GM23338 (cell line): ENCODE measurements at regions not wholly inside any gene's neighbourhood (a gene's known extent, or its start where the extent isn't known, plus 50 kb on each side); places are given as distances from the start of the nearest gene placed in this dataset.

Experiments used
- CREB1 ChIP-seq: fragments of 250-450 bp; sonication (Bioruptor Pico); IDR thresholded peaks from 2 replicates; pipeline ENCODE4 v1.5.0; 2020; ENCODE audit warnings: low read depth, mild to moderate bottlenecking, moderate library complexity
- EZH2 ChIP-seq: fragments of 200-600 bp; sonication (generic); IDR thresholded peaks from one replicate; pipeline ENCODE4 v1.8.0; 2017; ENCODE audit warnings: antibody characterized with exemption, mild to moderate bottlenecking, low read depth; ENCODE audit not compliant: unreplicated experiment
- EZH2phosphoT487 ChIP-seq: fragments of 200-600 bp; sonication (generic); IDR thresholded peaks from one replicate; pipeline ENCODE4 v1.8.1; 2018; ENCODE audit warnings: antibody characterized with exemption; ENCODE audit not compliant: unreplicated experiment
- JUNB ChIP-seq: IDR thresholded peaks from one replicate; pipeline ENCODE4 v1.6.1; 2016; ENCODE audit warnings: antibody characterized with exemption; ENCODE audit not compliant: unreplicated experiment
- NANOG ChIP-seq: IDR thresholded peaks from 2 replicates; pipeline ENCODE4 v1.6.1; 2016; ENCODE audit warnings: antibody characterized with exemption, borderline replicate concordance
- POLR2AphosphoS5 ChIP-seq: IDR thresholded peaks from 2 replicates; pipeline ENCODE4 v1.6.1; 2016; ENCODE audit warnings: antibody characterized with exemption, low read depth
- STAT1 ChIP-seq: IDR thresholded peaks from one replicate; pipeline ENCODE4 v1.6.1; 2016; ENCODE audit warnings: antibody characterized with exemption; ENCODE audit not compliant: unreplicated experiment
- ZNF114 ChIP-seq: fragments of 250-450 bp; sonication (Bioruptor Pico); IDR thresholded peaks from 2 replicates; pipeline ENCODE4 v1.5.0; 2020; ENCODE audit warnings: mild to moderate bottlenecking, moderate library complexity
- ZNF331 ChIP-seq: fragments of 250-450 bp; sonication (Bioruptor Pico); IDR thresholded peaks from 2 replicates; pipeline ENCODE4 v1.5.0; 2020; ENCODE audit warnings: low read depth, mild to moderate bottlenecking, moderate library complexity
- TF ChIP-seq, protein P1 (sequence below): IDR thresholded peaks from one replicate; pipeline ENCODE4 v1.6.1; 2018; ENCODE audit warnings: antibody characterized with exemption; ENCODE audit not compliant: unreplicated experiment
- TF ChIP-seq, protein P2 (sequence below), 2 experiments: fragments of 200-600 bp in 1 of 2; sonication (generic) in 1 of 2; conservative IDR thresholded peaks; 2 replicates each; pipeline versions ENCODE4 v1.5.1 to v1.6.1; 2016 to 2017; ENCODE audit warnings: antibody characterized with exemption in 2 of 2, low read depth in 2 of 2, mild to moderate bottlenecking in 2 of 2, moderate library complexity in 1 of 2
- TF ChIP-seq, protein P3 (sequence below): IDR thresholded peaks from 2 replicates; pipeline ENCODE4 v1.6.1; 2016; ENCODE audit warnings: antibody characterized with exemption

DNA sequence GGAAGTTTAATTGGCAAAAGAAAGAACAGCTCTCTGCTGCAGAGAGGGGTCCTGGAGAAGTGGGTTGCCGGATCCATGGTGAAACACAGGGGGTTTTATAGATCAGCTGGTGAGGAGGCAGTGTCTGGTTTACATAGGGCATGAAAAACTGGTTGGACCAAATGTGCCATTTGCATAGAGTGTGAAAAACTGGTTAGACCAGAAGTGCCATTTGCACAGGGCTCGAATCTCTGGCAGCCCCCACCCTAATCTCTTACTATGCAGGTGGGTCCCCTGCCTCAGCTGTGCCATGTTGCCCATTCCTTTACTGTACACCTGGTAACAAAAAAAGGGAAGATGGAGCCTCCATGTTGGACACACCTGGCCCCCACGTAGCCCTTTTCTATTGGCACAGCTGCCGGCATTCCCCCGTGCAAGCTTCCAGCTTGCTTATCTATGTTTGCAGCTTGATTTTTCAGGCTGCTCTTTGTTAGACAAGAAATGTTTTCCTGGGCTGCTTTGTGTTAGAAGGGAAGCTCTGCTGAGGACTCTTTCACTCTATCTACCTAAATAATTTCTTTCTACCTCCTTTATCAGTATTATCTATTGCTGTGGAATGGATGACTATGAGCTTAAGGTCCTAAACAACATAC, 61.1 kb upstream of the TMEM132D start:
- TF ChIP-seq, protein P1, sequence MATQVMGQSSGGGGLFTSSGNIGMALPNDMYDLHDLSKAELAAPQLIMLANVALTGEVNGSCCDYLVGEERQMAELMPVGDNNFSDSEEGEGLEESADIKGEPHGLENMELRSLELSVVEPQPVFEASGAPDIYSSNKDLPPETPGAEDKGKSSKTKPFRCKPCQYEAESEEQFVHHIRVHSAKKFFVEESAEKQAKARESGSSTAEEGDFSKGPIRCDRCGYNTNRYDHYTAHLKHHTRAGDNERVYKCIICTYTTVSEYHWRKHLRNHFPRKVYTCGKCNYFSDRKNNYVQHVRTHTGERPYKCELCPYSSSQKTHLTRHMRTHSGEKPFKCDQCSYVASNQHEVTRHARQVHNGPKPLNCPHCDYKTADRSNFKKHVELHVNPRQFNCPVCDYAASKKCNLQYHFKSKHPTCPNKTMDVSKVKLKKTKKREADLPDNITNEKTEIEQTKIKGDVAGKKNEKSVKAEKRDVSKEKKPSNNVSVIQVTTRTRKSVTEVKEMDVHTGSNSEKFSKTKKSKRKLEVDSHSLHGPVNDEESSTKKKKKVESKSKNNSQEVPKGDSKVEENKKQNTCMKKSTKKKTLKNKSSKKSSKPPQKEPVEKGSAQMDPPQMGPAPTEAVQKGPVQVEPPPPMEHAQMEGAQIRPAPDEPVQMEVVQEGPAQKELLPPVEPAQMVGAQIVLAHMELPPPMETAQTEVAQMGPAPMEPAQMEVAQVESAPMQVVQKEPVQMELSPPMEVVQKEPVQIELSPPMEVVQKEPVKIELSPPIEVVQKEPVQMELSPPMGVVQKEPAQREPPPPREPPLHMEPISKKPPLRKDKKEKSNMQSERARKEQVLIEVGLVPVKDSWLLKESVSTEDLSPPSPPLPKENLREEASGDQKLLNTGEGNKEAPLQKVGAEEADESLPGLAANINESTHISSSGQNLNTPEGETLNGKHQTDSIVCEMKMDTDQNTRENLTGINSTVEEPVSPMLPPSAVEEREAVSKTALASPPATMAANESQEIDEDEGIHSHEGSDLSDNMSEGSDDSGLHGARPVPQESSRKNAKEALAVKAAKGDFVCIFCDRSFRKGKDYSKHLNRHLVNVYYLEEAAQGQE, result no peak
- TF ChIP-seq, protein P2, sequence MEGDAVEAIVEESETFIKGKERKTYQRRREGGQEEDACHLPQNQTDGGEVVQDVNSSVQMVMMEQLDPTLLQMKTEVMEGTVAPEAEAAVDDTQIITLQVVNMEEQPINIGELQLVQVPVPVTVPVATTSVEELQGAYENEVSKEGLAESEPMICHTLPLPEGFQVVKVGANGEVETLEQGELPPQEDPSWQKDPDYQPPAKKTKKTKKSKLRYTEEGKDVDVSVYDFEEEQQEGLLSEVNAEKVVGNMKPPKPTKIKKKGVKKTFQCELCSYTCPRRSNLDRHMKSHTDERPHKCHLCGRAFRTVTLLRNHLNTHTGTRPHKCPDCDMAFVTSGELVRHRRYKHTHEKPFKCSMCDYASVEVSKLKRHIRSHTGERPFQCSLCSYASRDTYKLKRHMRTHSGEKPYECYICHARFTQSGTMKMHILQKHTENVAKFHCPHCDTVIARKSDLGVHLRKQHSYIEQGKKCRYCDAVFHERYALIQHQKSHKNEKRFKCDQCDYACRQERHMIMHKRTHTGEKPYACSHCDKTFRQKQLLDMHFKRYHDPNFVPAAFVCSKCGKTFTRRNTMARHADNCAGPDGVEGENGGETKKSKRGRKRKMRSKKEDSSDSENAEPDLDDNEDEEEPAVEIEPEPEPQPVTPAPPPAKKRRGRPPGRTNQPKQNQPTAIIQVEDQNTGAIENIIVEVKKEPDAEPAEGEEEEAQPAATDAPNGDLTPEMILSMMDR (conservative IDR thresholded peaks at IDR 0.05; ENCODE audit: low read depth in 2 of 2), result no peak
- TF ChIP-seq POLR2AphosphoS5, result no peak
- TF ChIP-seq EZH2, result no peak
- TF ChIP-seq EZH2phosphoT487, result no peak
- TF ChIP-seq, protein P3, sequence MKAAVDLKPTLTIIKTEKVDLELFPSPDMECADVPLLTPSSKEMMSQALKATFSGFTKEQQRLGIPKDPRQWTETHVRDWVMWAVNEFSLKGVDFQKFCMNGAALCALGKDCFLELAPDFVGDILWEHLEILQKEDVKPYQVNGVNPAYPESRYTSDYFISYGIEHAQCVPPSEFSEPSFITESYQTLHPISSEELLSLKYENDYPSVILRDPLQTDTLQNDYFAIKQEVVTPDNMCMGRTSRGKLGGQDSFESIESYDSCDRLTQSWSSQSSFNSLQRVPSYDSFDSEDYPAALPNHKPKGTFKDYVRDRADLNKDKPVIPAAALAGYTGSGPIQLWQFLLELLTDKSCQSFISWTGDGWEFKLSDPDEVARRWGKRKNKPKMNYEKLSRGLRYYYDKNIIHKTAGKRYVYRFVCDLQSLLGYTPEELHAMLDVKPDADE, result no peak
- TF ChIP-seq ZNF331 (CRISPR knock-in tag), result no peak
- TF ChIP-seq NANOG, result no peak
- no peak for TF ChIP-seq CREB1 (CRISPR knock-in tag)
- TF ChIP-seq STAT1, result no peak
- no peak for TF ChIP-seq ZNF114 (CRISPR knock-in tag)
- no peak for TF ChIP-seq JUNB
